K562 (cell line): ENCODE measurements at regions not wholly inside any gene's neighbourhood (a gene's known extent, or its start where the extent isn't known, plus 50 kb on each side); places are given as distances from the start of the nearest gene placed in this dataset.

Experiments used
- ATAC-seq: fragments of 200-7000 bp; cut with Tn5 transposase; 3 replicates; pipeline ENCODE4 v1.9.1; 2020; ENCODE audit warnings: moderate library complexity
- BruUV-seq: library from RNA; stranded (reverse); fragments of 400-500 nt; replicated peaks from 2 replicates; lab custom pipeline; 2021; lab: Mats Ljungman, UMichigan
- CTCF ChIA-PET: fragments of 300-600 bp; formaldehyde crosslinking; extraction: SDS; loops from one replicate; lab custom pipeline; 2021; ENCODE audit warnings: low intra/inter-chr PET ratio; lab: Yijun Ruan, JAX
- POLR2A ChIA-PET: fragments of 300-600, 350-650 bp; sonication (Branson Sonifier 250); formaldehyde crosslinking; extraction: SDS; loops from one replicate; lab custom pipeline; 2021; ENCODE audit warnings: antibody characterized with exemption, inconsistent platforms; lab: Yijun Ruan, JAX
- DNase-seq, 4 experiments: peaks; one replicate each; pipeline versions ENCODE4 v3.0.0 to v3.0.0-alpha.2; 2011 to 2018; ENCODE audit warnings: low spot score in 3 of 4, mixed read lengths in 3 of 4; ENCODE audit errors: extremely low read depth in 1 of 4
- FAIRE-seq: peaks from 2 replicates; lab custom pipeline; 2011; peaks lifted over from hg19 to GRCh38; lab: Jason Lieb, UNC
- H2AFZ ChIP-seq: 2 replicates; pipeline ENCODE4 v1.6.0; 2011; ENCODE audit warnings: low read depth, low read length, control low read depth, inconsistent platforms
- H3K27ac ChIP-seq: fragments of 200-600 bp; 3 replicates; pipeline ENCODE4 v1.8.0; 2011; ENCODE audit warnings: low read depth, mild to moderate bottlenecking, control low read depth, inconsistent platforms, low read length, moderate library complexity, mixed read lengths; ENCODE audit errors: extremely low read depth
- H3K27me3 ChIP-seq, 2 experiments: fragments of 300-600 bp in 1 of 2; 2 replicates in 1 of 2; 3 replicates in 1 of 2; pipeline versions ENCODE4 v1.6.0 to v1.8.0; 2011; ENCODE audit warnings: inconsistent platforms in 2 of 2, low read length in 2 of 2, mild to moderate bottlenecking in 1 of 2, mixed read lengths in 1 of 2, moderate library complexity in 1 of 2; ENCODE audit not compliant: control insufficient read depth in 2 of 2, insufficient read depth in 2 of 2
- H3K36me3 ChIP-seq: fragments of 300-600 bp; 3 replicates; pipeline ENCODE4 v1.8.0; 2011; ENCODE audit warnings: mild to moderate bottlenecking, low read length, inconsistent platforms; ENCODE audit not compliant: control insufficient read depth, insufficient read depth
- H3K4me1 ChIP-seq, 2 experiments: fragments of 200-600 bp in 1 of 2; replicated peaks in 1 of 2; 2 replicates in 1 of 2; 3 replicates in 1 of 2; pipeline versions ENCODE4 v1.5.1 to v1.8.0; 2011; ENCODE audit warnings: inconsistent platforms in 2 of 2, low read length in 2 of 2, mild to moderate bottlenecking in 1 of 2, mixed read lengths in 1 of 2, moderate library complexity in 1 of 2; ENCODE audit not compliant: control insufficient read depth in 2 of 2, insufficient read depth in 2 of 2
- H3K4me2 ChIP-seq: 2 replicates; pipeline ENCODE4 v1.6.1; 2011; ENCODE audit warnings: low read length, control low read depth, inconsistent platforms, mixed read lengths; ENCODE audit not compliant: insufficient read depth
- H3K4me3 ChIP-seq: fragments of 200-600 bp; sonication (generic), shearing (Covaris generic); 2 replicates; pipeline ENCODE4 v1.5.1; 2016; ENCODE audit warnings: control low read depth, inconsistent platforms
- H3K79me2 ChIP-seq: fragments of 200-600 bp; 3 replicates; pipeline ENCODE4 v1.8.0; 2011; ENCODE audit warnings: low read length, inconsistent platforms; ENCODE audit not compliant: control insufficient read depth, insufficient read depth
- H3K9ac ChIP-seq, 2 experiments: 2 replicates each; pipeline versions ENCODE4 v1.6.0 to v1.6.1; 2011; ENCODE audit warnings: low read depth in 2 of 2, low read length in 2 of 2, control low read depth in 1 of 2, inconsistent platforms in 1 of 2, mild to moderate bottlenecking in 1 of 2, mixed read lengths in 1 of 2; ENCODE audit not compliant: insufficient read depth in 1 of 2
- H3K9me1 ChIP-seq: one replicate; pipeline ENCODE4 v1.6.0; 2011; ENCODE audit warnings: inconsistent platforms, mild to moderate bottlenecking, low read length, moderate library complexity; ENCODE audit not compliant: control insufficient read depth, insufficient read depth
- H3K9me3 ChIP-seq: replicated peaks from 2 replicates; pipeline ENCODE4 v1.5.1; 2011; ENCODE audit warnings: low read depth, low read length, inconsistent platforms; ENCODE audit not compliant: control insufficient read depth, insufficient read depth
- H4K20me1 ChIP-seq: replicated peaks from 2 replicates; pipeline ENCODE4 v1.6.1; 2011; ENCODE audit warnings: low read length, inconsistent platforms, mixed read lengths; ENCODE audit not compliant: control insufficient read depth, insufficient read depth
- CTCF ChIP-seq, 3 experiments: IDR thresholded peaks in 2 of 3; conservative IDR thresholded peaks in 1 of 3; 2 replicates each; pipeline ENCODE4 v1.5.1; 2011 to 2012; ENCODE audit warnings: low read length in 3 of 3, mild to moderate bottlenecking in 3 of 3, control low read depth in 2 of 3, improper control_type of control experiment in 1 of 3, inconsistent platforms in 1 of 3, low read depth in 1 of 3, mixed read lengths in 1 of 3, moderate library complexity in 1 of 3; ENCODE audit not compliant: insufficient read depth in 2 of 3
- ETV6 ChIP-seq, 3 experiments: fragments of 150-350 bp in 1 of 3; sonication (generic) in 1 of 3; formaldehyde crosslinking in 1 of 3; IDR thresholded peaks; 2 replicates each; pipeline versions ENCODE4 v1.6.1 to v1.8.0; 2014 to 2022; ENCODE audit warnings: borderline replicate concordance in 2 of 3, low read depth in 2 of 3, antibody characterized with exemption in 1 of 3, low read length in 1 of 3, mild to moderate bottlenecking in 1 of 3, missing genetic modification reagents in 1 of 3
- FOS ChIP-seq: IDR thresholded peaks from 3 replicates; pipeline ENCODE4 v1.6.1; 2011; ENCODE audit not compliant: insufficient read length; ENCODE audit errors: extremely low read depth
- NELFE ChIP-seq: IDR thresholded peaks from 2 replicates; pipeline ENCODE4 v1.6.1; 2011; ENCODE audit warnings: mild to moderate bottlenecking; ENCODE audit not compliant: insufficient read depth, insufficient read length
- POLR2G ChIP-seq: fragments of 200-400 bp; formaldehyde crosslinking; IDR thresholded peaks from 2 replicates; pipeline ENCODE4 v1.6.1; 2017; ENCODE audit warnings: low read depth, mild to moderate bottlenecking, antibody characterized with exemption, low read length, moderate library complexity
- SREBF1 ChIP-seq: fragments of 150-350 bp; IDR thresholded peaks from 2 replicates; pipeline ENCODE4 v1.6.1; 2014; ENCODE audit warnings: antibody characterized with exemption, low read depth, low read length, borderline replicate concordance
- THRB ChIP-seq: fragments of 450-650 bp; formaldehyde crosslinking; conservative IDR thresholded peaks from 2 replicates; pipeline ENCODE4 v1.4.0; 2022; ENCODE audit warnings: mild to moderate bottlenecking, missing genetic modification characterization
- ZEB2 ChIP-seq: fragments of 450-650 bp; IDR thresholded peaks from 2 replicates; pipeline ENCODE4 v1.6.1; 2016
- WGBS: fragments of 100-300 bp; shearing (Covaris generic); methylation state at CpG from one replicate; pipeline ENCODE4 v1.1.6; 2016; ENCODE audit warnings: low coverage, mixed read lengths; ENCODE audit not compliant: insufficient coverage; ENCODE audit errors: missing lambda C conversion rate; 5-methylcytosine and 5-hydroxymethylcytosine counted together
- in situ Hi-C: fragments of 300-500 bp; cut with MboI; formaldehyde crosslinking; loops from 4 replicates; pipeline ENCODE4 v1.15.0; 2018; ENCODE audit warnings: inconsistent platforms, mixed read lengths
- intact Hi-C: fragments of 100-400 bp; cut with micrococcal nuclease; formaldehyde crosslinking; loops from 2 replicates; pipeline ENCODE4 v1.14.2; 2022

GRCh38 chr3:194817936-194818335, 132.3 kb downstream of the FAM43A start:
- ATAC-seq (no peak), FAIRE-seq (no peak), DNase-seq (no peak)
- no peaks in the 10 kb centered on the region for H4K20me1 ChIP-seq
- no peak overlapping the region for H3K4me3 ChIP-seq
- no peak overlapping the region for H2AFZ ChIP-seq
- ChIA-PET CTCF (no interaction called here), POLR2A (interaction anchor here (0.5 kb wide), 1 partner anchor 13 kb away, joined by 3 read pairs; no protein-coding TSS in a partner anchor)
- no peaks in the 10 kb centered on the region for H3K4me1 ChIP-seq
- intact Hi-C loops = no loop called here
- no peaks in the 10 kb centered on the region for H3K9me1 ChIP-seq
- in situ Hi-C loops = no loop called here
- H3K27ac ChIP-seq = no peak overlapping the region
- H3K9ac ChIP-seq = no peak overlapping the region
- WGBS = 0% methylated on average over 6 of the region's 6 CpGs
- H3K36me3 ChIP-seq = no peaks in the 10 kb centered on the region
- BruUV-seq = no TSS peak
- peaks cover 25 to 73% of the 10 kb centered on the region in 2 experiments for H3K27me3 ChIP-seq
- H3K9me3 ChIP-seq = no peaks in the 10 kb centered on the region
- H3K79me2 ChIP-seq = no peaks in the 10 kb centered on the region
- TF ChIP-seq POLR2G (no peak), NELFE (no peak), CTCF (IDR thresholded peaks at IDR 0.05 in 2 of 3, conservative IDR thresholded peaks at IDR 0.05 in 1 of 3; ENCODE audit: insufficient read depth in 2 of 3, low read depth in 1 of 3, low read length in 3 of 3) (no peak), ZEB2 (no peak), FOS (no peak), SREBF1 (no peak), ETV6 (IDR thresholded peaks at IDR 0.05; ENCODE audit: borderline replicate concordance in 1 of 2, low read depth in 2 of 2, low read length in 1 of 2) (no peak), ETV6 (CRISPR knock-in tag; IDR thresholded peaks at IDR 0.05; ENCODE audit: borderline replicate concordance) (no peak), THRB (no peak)
- H3K4me2 ChIP-seq = no peak overlapping the region
